ENCODE measurements at regions not wholly inside any gene's neighbourhood (a gene's known extent, or its start where the extent isn't known, plus 50 kb on each side); places are given as distances from the start of the nearest gene placed in this dataset.

DNA sequence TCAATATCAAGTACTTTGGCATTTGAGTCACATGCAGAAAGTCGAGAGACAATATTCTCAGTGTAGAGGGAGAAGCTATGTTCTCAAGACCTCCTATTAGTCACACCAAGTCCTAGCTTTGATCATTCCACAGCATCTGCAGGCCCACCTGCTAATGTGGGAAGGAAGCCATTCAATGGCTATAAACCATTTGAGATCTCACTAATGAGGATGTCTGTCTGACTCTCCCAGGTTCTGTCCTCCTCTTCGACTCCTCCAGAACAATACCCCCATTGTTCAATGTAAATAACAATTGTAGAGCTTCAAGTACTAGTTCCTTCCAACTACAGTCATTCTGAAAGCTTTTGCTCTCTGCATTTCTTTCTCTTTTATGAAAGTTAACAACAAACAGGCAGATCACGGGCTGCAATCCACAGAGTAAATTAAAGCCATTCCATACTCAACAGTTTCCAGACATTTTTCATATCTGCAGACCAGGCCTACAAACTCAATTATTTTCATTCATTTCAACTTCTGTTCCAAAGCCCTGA, 140.2 kb upstream of the EDNRA start:
- H3K4me3 ChIP-seq (ENCODE audit: low read depth, low read length) = no peak overlapping the region
- TF ChIP-seq, protein P1, sequence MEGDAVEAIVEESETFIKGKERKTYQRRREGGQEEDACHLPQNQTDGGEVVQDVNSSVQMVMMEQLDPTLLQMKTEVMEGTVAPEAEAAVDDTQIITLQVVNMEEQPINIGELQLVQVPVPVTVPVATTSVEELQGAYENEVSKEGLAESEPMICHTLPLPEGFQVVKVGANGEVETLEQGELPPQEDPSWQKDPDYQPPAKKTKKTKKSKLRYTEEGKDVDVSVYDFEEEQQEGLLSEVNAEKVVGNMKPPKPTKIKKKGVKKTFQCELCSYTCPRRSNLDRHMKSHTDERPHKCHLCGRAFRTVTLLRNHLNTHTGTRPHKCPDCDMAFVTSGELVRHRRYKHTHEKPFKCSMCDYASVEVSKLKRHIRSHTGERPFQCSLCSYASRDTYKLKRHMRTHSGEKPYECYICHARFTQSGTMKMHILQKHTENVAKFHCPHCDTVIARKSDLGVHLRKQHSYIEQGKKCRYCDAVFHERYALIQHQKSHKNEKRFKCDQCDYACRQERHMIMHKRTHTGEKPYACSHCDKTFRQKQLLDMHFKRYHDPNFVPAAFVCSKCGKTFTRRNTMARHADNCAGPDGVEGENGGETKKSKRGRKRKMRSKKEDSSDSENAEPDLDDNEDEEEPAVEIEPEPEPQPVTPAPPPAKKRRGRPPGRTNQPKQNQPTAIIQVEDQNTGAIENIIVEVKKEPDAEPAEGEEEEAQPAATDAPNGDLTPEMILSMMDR (IDR thresholded peaks at IDR 0.05; ENCODE audit: control insufficient read depth, extremely low read depth, insufficient read depth) = no peak
- no peak for DNase-seq (ENCODE audit: low read depth)

DNA sequence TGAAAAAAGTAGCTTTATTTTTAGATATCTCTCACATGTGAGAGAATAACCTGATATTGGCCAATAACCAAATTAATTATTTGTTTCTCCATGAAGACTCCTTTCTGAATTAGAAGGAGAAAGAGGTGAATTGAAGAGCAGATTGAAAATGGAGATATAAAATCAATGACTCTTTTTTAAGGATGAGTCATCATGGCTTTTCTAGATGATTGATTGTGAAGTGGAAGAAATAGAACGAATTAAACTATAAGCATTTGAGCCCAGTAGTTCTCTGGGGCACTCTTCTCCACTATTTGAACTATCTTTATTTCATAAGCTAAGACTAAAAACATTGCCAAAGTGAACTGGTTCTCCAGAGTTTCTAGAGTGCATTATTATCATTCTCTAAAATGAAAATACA, 137.2 kb upstream of the EDNRA start:
- no peak overlapping the region for H3K4me3 ChIP-seq (ENCODE audit: low read depth, low read length)
- TF ChIP-seq, protein P1 (IDR thresholded peaks at IDR 0.05; ENCODE audit: control insufficient read depth, extremely low read depth, insufficient read depth) = no peak
- no peak for DNase-seq (ENCODE audit: low read depth)

DNA sequence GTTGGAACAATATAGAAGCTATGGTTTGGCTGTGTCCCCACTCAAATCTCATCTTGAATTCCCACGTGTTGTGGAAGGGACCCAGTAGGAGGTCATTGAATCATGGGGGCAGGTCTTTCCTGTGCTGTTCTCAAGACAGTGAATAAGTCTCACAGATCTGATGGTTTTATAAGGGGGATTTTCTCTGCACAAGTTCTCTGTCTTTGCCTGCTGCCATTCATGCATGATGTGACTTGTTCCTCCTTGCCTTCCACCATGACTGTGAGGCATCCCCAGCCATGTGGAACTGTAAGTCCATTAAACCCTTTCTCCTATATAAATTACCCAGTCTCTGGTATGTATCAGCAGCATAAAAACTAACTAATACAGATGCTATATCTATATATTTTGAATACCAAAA, 135.2 kb upstream of the EDNRA start:
- TF ChIP-seq, protein P1 (IDR thresholded peaks at IDR 0.05; ENCODE audit: control insufficient read depth, extremely low read depth, insufficient read depth) = no peak
- no peak for DNase-seq (ENCODE audit: low read depth)
- no peak overlapping the region for H3K4me3 ChIP-seq (ENCODE audit: low read depth, low read length)

DNA sequence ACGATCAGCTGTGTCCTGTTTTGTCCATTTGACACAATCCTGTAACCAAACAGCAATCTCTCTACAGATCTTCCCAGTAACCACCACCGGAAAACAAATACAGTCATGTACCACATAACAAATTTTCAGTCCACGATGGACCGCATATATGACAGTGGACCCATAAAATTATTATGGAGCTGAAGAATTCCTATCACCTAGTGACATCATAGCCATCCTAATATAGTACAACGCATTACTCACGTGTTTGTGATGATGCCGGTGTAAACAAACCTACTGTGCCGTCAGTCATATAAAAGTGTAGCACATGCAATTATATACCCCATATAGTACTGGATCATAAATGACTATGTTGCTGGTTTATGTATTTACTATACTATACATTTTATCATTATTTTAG, 133.7 kb upstream of the EDNRA start:
- DNase-seq (ENCODE audit: low read depth) = no peak
- TF ChIP-seq, protein P1 (IDR thresholded peaks at IDR 0.05; ENCODE audit: control insufficient read depth, extremely low read depth, insufficient read depth) = no peak

DNA sequence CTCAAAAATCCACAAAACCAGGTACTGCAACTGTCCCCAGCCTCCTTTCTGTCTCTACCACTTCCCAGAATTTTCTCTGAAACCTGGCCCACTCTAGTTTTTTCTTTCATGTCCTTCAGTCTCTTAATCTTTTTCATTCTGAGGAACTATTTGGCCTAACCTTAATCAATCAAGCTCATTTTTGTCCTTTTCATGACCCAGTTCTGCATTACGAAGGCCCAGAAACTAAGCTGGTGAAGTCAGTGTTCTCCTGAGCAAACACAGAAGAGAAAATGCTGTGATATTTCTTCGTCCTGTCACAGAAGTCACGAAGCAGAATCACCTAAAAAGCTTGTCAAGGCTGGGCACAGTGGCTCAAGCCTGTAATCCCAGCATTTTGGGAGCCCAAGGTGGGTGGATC, 131.7 kb upstream of the EDNRA start:
- TF ChIP-seq, protein P1 (IDR thresholded peaks at IDR 0.05; ENCODE audit: control insufficient read depth, extremely low read depth, insufficient read depth) = no peak
- no peak for DNase-seq (ENCODE audit: low read depth)
- H3K4me3 ChIP-seq (ENCODE audit: low read depth, low read length) = no peak overlapping the region

More for the DNA sequence above, 133.7 kb upstream of the EDNRA start:
- H3K4me3 ChIP-seq (ENCODE audit: low read depth, low read length) = no peak overlapping the region

DNA sequence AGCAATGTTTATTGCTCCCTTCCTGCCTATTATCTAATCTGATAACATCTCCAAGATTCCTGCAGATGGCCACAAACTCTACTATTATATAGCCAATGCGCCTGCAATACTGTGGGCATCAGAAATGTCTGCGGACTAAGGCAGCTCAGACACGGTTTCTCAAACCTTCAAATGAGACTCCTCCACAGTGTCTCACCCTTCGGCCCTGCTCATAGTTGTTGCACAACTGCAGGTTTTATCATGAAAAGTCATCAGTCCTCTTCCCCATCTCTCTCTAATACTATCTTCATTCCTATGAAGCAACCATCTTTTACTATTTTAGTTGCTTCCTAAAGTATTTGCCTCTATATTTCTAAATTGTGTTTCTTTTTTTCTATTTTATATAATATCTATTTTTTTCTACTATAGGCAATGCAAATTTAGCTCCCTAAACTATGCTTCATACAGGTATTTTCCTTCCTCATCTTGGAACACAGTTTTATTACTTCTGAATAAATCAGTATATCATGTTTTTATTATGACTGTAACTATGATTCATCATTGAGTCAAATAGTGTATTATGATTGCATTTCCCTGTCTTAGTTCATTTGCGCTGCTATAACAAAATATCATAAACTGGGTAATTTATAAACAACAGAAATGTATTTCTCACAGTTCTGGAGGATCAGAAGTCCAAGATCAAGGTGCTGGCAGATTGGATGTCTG, 129.7 kb upstream of the EDNRA start:
- H3K4me3 ChIP-seq (ENCODE audit: low read depth, low read length) = no peak overlapping the region
- TF ChIP-seq, protein P1 (IDR thresholded peaks at IDR 0.05; ENCODE audit: control insufficient read depth, extremely low read depth, insufficient read depth) = no peak
- no peak for DNase-seq (ENCODE audit: low read depth)

DNA sequence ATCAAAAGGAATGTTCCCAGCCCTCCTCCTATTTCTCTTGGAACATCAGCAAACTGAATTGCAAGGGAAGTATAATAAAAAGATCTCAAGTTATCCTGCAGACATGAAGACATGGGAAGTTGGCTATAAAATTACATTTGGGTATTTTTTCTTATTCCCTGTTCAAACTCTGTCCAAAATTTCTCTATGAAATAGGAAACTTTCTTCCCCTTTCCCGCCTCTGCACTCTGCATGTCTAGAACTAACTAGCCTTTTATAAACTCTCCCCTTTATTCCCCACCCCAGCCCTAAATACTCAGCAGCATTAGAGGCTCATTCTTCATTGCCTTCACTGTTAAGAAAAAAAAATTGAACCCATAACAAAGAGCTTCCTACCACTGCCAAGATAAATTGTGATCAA, 126.7 kb upstream of the EDNRA start:
- TF ChIP-seq, protein P1 (IDR thresholded peaks at IDR 0.05; ENCODE audit: control insufficient read depth, extremely low read depth, insufficient read depth) = no peak
- no peak for DNase-seq (ENCODE audit: low read depth)
- H3K4me3 ChIP-seq (ENCODE audit: low read depth, low read length) = no peak overlapping the region

Data from LNCaP clone FGC (cell line).